WTC11 (cell line): ENCODE measurements at regions not wholly inside any gene's neighbourhood (a gene's known extent, or its start where the extent isn't known, plus 50 kb on each side); places are given as distances from the start of the nearest gene placed in this dataset.

ENCODE experiments used
- ATAC-seq: fragments of 200-7000 bp; cut with Tn5 transposase; 2 replicates; pipeline ENCODE4 v1.10.0; 2021; ENCODE audit warnings: mild to moderate bottlenecking, moderate library complexity
- CTCF ChIA-PET: fragments of 300-600 bp; sonication (Branson Sonifier 250); formaldehyde crosslinking; loops from one replicate; lab custom pipeline; 2021; ENCODE audit warnings: antibody characterized with exemption; lab: Charles Lee
- POLR2A ChIA-PET: fragments of 350-600 bp; sonication (Branson Sonifier 250); formaldehyde crosslinking; loops from one replicate; lab custom pipeline; 2021; ENCODE audit warnings: antibody characterized with exemption; lab: Charles Lee
- DNase-seq: peaks from one replicate; pipeline ENCODE4 v3.0.0; 2021; ENCODE audit warnings: low spot score
- H3K27ac Mint-ChIP-seq: 2 replicates; pipeline ENCODE4 v1.8.0; 2021; ENCODE audit warnings: mixed read lengths
- H3K27me3 Mint-ChIP-seq: 2 replicates; pipeline ENCODE4 v1.8.0; 2021; ENCODE audit warnings: low read depth, mild to moderate bottlenecking, moderate library complexity, mixed read lengths
- H3K36me3 Mint-ChIP-seq: 2 replicates; pipeline ENCODE4 v1.8.0; 2021; ENCODE audit warnings: mixed read lengths
- H3K4me1 Mint-ChIP-seq: 2 replicates; pipeline ENCODE4 v1.8.0; 2022; ENCODE audit warnings: mixed read lengths
- H3K4me3 Mint-ChIP-seq: 2 replicates; pipeline ENCODE4 v1.8.0; 2021; ENCODE audit warnings: mild to moderate bottlenecking, moderate library complexity, mixed read lengths
- H3K9me3 Mint-ChIP-seq: 2 replicates; pipeline ENCODE4 v1.8.0; 2021; ENCODE audit warnings: mixed read lengths
- ESRRA ChIP-seq: sonication (generic); formaldehyde crosslinking; IDR thresholded peaks from 2 replicates; pipeline ENCODE4 v1.8.1; 2022; ENCODE audit warnings: mild to moderate bottlenecking, missing genetic modification reagents, borderline replicate concordance
- FOXJ3 ChIP-seq: sonication (generic); formaldehyde crosslinking; IDR thresholded peaks from 2 replicates; pipeline ENCODE4 v1.9.0; 2021; ENCODE audit warnings: missing genetic modification reagents, mild to moderate bottlenecking, borderline replicate concordance
- IRF2 ChIP-seq: sonication (generic); formaldehyde crosslinking; IDR thresholded peaks from 2 replicates; pipeline ENCODE4 v1.8.0; 2022; ENCODE audit warnings: low read depth, missing genetic modification reagents, borderline replicate concordance
- PRRX2 ChIP-seq: fragments of 250-450 bp; sonication (Bioruptor Pico); IDR thresholded peaks from 2 replicates; pipeline ENCODE4 v1.8.0; 2021; ENCODE audit warnings: mild to moderate bottlenecking
- SMAD3 ChIP-seq: sonication (generic); formaldehyde crosslinking; IDR thresholded peaks from 2 replicates; pipeline ENCODE4 v1.8.0; 2022; ENCODE audit warnings: missing genetic modification reagents, mild to moderate bottlenecking, borderline replicate concordance
- TCF7 ChIP-seq: sonication (generic); formaldehyde crosslinking; IDR thresholded peaks from 2 replicates; pipeline ENCODE4 v1.8.0; 2022; ENCODE audit warnings: mild to moderate bottlenecking, low read depth, missing genetic modification reagents, moderate library complexity
- ZNF232 ChIP-seq: sonication (generic); formaldehyde crosslinking; IDR thresholded peaks from 2 replicates; pipeline ENCODE4 v1.8.0; 2022; ENCODE audit warnings: mild to moderate bottlenecking, missing genetic modification reagents
- ZNF416 ChIP-seq: fragments of 250-450 bp; sonication (Bioruptor Pico); IDR thresholded peaks from 2 replicates; pipeline ENCODE4 v1.9.0; 2021; ENCODE audit warnings: mild to moderate bottlenecking, inconsistent platforms
- TF ChIP-seq, protein P1 (sequence below): fragments of 250-450 bp; sonication (Bioruptor Pico); IDR thresholded peaks from 2 replicates; pipeline ENCODE4 v1.9.0; 2021; ENCODE audit warnings: mild to moderate bottlenecking, borderline replicate concordance
- TF ChIP-seq, protein P2 (sequence below): sonication (generic); formaldehyde crosslinking; IDR thresholded peaks from 2 replicates; pipeline ENCODE4 v1.8.1; 2022; ENCODE audit warnings: low read depth, mild to moderate bottlenecking, moderate library complexity, missing genetic modification reagents, borderline replicate concordance
- TF ChIP-seq, protein P3 (sequence below): fragments of 250-450 bp; sonication (Bioruptor Pico); IDR thresholded peaks from 2 replicates; pipeline ENCODE4 v2.1.2; 2022; ENCODE audit warnings: mild to moderate bottlenecking, moderate library complexity
- TF ChIP-seq, protein P4 (sequence below): sonication (generic); formaldehyde crosslinking; conservative IDR thresholded peaks from 2 replicates; pipeline ENCODE4 v1.8.1; 2023; ENCODE audit warnings: mild to moderate bottlenecking, low read depth, missing genetic modification reagents, moderate library complexity
- TF ChIP-seq, protein P5 (sequence below): sonication (generic); formaldehyde crosslinking; IDR thresholded peaks from 2 replicates; pipeline ENCODE4 v1.8.1; 2023; ENCODE audit warnings: mild to moderate bottlenecking, missing genetic modification reagents, moderate library complexity
- TF ChIP-seq, protein P6 (sequence below): fragments of 250-450 bp; sonication (Bioruptor Pico); IDR thresholded peaks from 2 replicates; pipeline ENCODE4 v1.8.0; 2021; ENCODE audit warnings: mild to moderate bottlenecking

DNA sequence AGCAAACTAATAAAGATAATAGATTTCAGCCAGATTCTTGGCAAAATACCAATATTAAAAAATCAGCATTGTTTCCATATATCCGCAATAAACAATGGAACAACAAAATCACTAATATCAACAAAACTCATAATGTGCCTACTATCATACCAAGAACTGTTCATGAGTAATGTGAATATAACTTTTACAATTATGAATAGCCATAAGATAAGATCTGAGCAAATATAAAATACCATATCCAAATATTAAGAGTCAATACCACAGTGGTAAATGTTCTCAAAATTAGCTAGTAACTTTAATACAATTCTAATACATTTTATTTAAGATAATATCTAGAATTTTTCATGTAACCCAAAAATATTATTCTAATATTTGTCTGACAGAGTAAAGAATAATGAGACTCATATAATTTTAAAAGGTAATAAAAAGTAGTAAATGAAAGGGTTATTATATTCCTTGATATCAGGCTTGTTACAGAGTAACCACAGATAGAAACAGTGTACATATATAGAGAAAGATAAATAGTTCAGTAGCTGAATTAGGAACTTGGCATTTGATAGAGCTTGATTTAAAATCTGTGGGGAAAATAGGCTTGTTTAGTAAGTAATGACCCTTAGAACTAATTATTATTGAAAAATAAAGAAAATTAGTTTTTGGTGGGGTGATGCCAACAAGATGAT lies 2126.6 kb downstream of the MRPL39 start:
- DNase-seq (no peak), ATAC-seq (no peak)
- H3K4me3 Mint-ChIP-seq = no peak overlapping the region
- H3K4me1 Mint-ChIP-seq = peaks cover 8% of the 10 kb centered on the region
- H3K27me3 Mint-ChIP-seq = no peaks in the 10 kb centered on the region
- no peaks in the 10 kb centered on the region for H3K36me3 Mint-ChIP-seq
- H3K27ac Mint-ChIP-seq = no peak overlapping the region
- CTCF ChIA-PET = no interaction called here
- POLR2A ChIA-PET = no interaction called here
- no peaks in the 10 kb centered on the region for H3K9me3 Mint-ChIP-seq
- TF ChIP-seq PRRX2 (no peak), SMAD3 (CRISPR knock-in tag) (no peak), ESRRA (CRISPR knock-in tag) (no peak), TCF7 (CRISPR knock-in tag) (no peak), FOXJ3 (CRISPR knock-in tag) (no peak), IRF2 (CRISPR knock-in tag) (no peak), ZNF232 (no peak), ZNF416 (CRISPR knock-in tag) (no peak)
- TF ChIP-seq, protein P1, sequence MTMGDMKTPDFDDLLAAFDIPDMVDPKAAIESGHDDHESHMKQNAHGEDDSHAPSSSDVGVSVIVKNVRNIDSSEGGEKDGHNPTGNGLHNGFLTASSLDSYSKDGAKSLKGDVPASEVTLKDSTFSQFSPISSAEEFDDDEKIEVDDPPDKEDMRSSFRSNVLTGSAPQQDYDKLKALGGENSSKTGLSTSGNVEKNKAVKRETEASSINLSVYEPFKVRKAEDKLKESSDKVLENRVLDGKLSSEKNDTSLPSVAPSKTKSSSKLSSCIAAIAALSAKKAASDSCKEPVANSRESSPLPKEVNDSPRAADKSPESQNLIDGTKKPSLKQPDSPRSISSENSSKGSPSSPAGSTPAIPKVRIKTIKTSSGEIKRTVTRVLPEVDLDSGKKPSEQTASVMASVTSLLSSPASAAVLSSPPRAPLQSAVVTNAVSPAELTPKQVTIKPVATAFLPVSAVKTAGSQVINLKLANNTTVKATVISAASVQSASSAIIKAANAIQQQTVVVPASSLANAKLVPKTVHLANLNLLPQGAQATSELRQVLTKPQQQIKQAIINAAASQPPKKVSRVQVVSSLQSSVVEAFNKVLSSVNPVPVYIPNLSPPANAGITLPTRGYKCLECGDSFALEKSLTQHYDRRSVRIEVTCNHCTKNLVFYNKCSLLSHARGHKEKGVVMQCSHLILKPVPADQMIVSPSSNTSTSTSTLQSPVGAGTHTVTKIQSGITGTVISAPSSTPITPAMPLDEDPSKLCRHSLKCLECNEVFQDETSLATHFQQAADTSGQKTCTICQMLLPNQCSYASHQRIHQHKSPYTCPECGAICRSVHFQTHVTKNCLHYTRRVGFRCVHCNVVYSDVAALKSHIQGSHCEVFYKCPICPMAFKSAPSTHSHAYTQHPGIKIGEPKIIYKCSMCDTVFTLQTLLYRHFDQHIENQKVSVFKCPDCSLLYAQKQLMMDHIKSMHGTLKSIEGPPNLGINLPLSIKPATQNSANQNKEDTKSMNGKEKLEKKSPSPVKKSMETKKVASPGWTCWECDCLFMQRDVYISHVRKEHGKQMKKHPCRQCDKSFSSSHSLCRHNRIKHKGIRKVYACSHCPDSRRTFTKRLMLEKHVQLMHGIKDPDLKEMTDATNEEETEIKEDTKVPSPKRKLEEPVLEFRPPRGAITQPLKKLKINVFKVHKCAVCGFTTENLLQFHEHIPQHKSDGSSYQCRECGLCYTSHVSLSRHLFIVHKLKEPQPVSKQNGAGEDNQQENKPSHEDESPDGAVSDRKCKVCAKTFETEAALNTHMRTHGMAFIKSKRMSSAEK (CRISPR knock-in tag) = no peak
- TF ChIP-seq, protein P2, sequence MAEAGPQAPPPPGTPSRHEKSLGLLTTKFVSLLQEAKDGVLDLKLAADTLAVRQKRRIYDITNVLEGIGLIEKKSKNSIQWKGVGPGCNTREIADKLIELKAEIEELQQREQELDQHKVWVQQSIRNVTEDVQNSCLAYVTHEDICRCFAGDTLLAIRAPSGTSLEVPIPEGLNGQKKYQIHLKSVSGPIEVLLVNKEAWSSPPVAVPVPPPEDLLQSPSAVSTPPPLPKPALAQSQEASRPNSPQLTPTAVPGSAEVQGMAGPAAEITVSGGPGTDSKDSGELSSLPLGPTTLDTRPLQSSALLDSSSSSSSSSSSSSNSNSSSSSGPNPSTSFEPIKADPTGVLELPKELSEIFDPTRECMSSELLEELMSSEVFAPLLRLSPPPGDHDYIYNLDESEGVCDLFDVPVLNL (CRISPR knock-in tag) = no peak
- TF ChIP-seq, protein P3, sequence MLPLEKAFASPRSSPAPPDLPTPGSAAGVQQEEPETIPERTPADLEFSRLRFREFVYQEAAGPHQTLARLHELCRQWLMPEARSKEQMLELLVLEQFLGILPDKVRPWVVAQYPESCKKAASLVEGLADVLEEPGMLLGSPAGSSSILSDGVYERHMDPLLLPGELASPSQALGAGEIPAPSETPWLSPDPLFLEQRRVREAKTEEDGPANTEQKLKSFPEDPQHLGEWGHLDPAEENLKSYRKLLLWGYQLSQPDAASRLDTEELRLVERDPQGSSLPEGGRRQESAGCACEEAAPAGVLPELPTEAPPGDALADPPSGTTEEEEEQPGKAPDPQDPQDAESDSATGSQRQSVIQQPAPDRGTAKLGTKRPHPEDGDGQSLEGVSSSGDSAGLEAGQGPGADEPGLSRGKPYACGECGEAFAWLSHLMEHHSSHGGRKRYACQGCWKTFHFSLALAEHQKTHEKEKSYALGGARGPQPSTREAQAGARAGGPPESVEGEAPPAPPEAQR (CRISPR knock-in tag) = no peak
- TF ChIP-seq, protein P4, sequence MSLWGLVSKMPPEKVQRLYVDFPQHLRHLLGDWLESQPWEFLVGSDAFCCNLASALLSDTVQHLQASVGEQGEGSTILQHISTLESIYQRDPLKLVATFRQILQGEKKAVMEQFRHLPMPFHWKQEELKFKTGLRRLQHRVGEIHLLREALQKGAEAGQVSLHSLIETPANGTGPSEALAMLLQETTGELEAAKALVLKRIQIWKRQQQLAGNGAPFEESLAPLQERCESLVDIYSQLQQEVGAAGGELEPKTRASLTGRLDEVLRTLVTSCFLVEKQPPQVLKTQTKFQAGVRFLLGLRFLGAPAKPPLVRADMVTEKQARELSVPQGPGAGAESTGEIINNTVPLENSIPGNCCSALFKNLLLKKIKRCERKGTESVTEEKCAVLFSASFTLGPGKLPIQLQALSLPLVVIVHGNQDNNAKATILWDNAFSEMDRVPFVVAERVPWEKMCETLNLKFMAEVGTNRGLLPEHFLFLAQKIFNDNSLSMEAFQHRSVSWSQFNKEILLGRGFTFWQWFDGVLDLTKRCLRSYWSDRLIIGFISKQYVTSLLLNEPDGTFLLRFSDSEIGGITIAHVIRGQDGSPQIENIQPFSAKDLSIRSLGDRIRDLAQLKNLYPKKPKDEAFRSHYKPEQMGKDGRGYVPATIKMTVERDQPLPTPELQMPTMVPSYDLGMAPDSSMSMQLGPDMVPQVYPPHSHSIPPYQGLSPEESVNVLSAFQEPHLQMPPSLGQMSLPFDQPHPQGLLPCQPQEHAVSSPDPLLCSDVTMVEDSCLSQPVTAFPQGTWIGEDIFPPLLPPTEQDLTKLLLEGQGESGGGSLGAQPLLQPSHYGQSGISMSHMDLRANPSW (CRISPR knock-in tag) = no peak
- TF ChIP-seq, protein P5, sequence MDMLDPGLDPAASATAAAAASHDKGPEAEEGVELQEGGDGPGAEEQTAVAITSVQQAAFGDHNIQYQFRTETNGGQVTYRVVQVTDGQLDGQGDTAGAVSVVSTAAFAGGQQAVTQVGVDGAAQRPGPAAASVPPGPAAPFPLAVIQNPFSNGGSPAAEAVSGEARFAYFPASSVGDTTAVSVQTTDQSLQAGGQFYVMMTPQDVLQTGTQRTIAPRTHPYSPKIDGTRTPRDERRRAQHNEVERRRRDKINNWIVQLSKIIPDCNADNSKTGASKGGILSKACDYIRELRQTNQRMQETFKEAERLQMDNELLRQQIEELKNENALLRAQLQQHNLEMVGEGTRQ (CRISPR knock-in tag) = no peak
- TF ChIP-seq, protein P6, sequence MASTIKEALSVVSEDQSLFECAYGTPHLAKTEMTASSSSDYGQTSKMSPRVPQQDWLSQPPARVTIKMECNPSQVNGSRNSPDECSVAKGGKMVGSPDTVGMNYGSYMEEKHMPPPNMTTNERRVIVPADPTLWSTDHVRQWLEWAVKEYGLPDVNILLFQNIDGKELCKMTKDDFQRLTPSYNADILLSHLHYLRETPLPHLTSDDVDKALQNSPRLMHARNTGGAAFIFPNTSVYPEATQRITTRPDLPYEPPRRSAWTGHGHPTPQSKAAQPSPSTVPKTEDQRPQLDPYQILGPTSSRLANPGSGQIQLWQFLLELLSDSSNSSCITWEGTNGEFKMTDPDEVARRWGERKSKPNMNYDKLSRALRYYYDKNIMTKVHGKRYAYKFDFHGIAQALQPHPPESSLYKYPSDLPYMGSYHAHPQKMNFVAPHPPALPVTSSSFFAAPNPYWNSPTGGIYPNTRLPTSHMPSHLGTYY (CRISPR knock-in tag) = no peak
